Right lobe of liver (tissue), 4 donors: ENCODE measurements at regions not wholly inside any gene's neighbourhood (a gene's known extent, or its start where the extent isn't known, plus 50 kb on each side); places are given as distances from the start of the nearest gene placed in this dataset.
"Not testable (repeated sequence)": the region's sequence is repeated elsewhere in the genome, so short reads cannot be mapped to it uniquely, and the experiment has no call there.

Experiments
- CTCF ChIP-seq, 4 donors: fragments of 200-600 bp in 3 of 4; fragments of 450-650 bp in 1 of 4; IDR thresholded peaks; one replicate each; pipeline versions ENCODE4 v1.5.1 to v1.8.0; 2016 to 2022; ENCODE audit warnings: antibody characterized with exemption in 4 of 4, mild to moderate bottlenecking in 2 of 4
- POLR2A ChIP-seq: fragments of 450-650 bp; IDR thresholded peaks from one replicate; pipeline ENCODE4 v1.6.1; 2017; ENCODE audit warnings: antibody characterized with exemption, mild to moderate bottlenecking
- donor health status: DM: no; HTN: no; CAD: no.
- donor health status: DM: no; HTN: no; CAD: no.
- donor health status: DM: no; HTN: yes; CAD: no.

- TF ChIP-seq CTCF (IDR thresholded peaks at IDR 0.05); POLR2A: not testable (repeated sequence)
Measured at GRCh38 chr3:191658781-191659419, 197.9 kb downstream of the PYDC2 start.
